Inferior parietal cortex (tissue), 1 donor: ENCODE measurements at regions not wholly inside any gene's neighbourhood (a gene's known extent, or its start where the extent isn't known, plus 50 kb on each side); places are given as distances from the start of the nearest gene placed in this dataset.
"Not testable (repeated sequence)": the region's sequence is repeated elsewhere in the genome, so short reads cannot be mapped to it uniquely, and the experiment has no call there.

Source experiments
- DNase-seq: peaks from one replicate; pipeline ENCODE4 v3.0.0-alpha.2; 2016; ENCODE audit errors: extremely low spot score

- no peak for DNase-seq
These were observed 283.7 kb upstream of the MMADHC start for GRCh38 chr2:149871091-149871885.

DNA sequence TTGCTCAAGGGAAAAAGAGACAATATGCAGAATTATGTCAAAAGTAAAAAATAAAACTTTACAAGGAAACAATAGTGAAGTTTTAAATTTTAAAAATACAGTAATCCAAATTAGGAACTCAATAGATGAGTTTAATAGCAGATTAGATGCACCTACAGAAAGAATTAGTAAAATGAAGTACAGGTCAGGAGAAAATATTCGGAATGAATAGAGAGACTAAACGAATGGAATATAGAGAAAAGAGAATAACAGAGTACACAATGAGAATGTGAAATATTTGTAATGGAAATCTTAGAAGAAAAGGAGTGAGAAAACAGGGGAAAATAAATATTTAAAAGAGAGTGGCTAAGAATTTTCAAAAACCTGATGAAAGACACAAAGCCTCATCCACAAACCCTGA, 275.7 kb upstream of the MMADHC start:
- DNase-seq: no peak

- no peak for DNase-seq
These were observed 273.5 kb upstream of the MMADHC start for GRCh38 chr2:149861034-149861433.

GRCh38 chr2:149860276-149860921, 272.8 kb upstream of the MMADHC start:
- DNase-seq: no peak

- no peak for DNase-seq
These were observed 271.5 kb upstream of the MMADHC start for GRCh38 chr2:149858901-149859634.

DNA sequence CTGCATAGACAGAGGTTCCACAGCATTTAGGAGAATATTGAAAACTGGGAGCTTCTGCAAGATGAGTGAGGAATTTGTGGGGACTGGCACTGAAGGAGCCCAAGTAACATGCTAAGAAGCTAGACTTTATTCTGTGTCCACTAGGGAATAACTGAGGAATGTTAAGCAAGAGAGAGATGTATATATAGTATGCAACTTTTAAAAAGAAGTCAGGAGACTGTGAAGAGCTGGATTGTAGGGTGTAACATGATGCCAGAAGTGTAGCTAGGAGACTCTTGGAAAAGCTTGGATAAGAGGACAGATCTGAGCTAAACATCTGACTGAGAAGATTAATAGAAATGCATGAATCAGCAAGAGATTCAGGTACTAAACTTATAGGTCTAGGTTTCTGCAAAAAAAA, 270.6 kb upstream of the MMADHC start:
- DNase-seq: no peak

DNA sequence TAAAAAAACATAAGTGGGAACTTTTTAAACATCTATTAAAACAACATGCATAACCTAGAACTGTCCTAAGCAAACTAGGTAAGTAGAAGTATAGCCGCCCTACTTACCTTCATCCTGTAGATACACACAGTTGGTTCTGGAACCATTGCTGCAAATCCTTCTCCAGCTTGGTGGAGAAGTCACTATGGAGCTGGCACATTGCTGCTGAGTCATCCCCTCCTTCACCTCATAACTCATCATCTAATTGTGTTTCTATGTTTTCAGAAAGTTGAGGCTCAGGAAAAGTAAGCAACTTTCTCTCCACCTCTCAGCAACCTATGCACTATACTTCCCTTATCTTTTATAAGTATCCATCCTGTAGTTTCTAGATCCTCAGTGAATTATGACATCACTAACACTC, 269.8 kb upstream of the MMADHC start:
- no peak for DNase-seq

GRCh38 chr2:149855859-149856258, 268.3 kb upstream of the MMADHC start:
- not testable (repeated sequence) for DNase-seq

- no peak for DNase-seq
These were observed 262.0 kb upstream of the MMADHC start for GRCh38 chr2:149849591-149849990.

GRCh38 chr2:149849136-149849535, 261.6 kb upstream of the MMADHC start:
- DNase-seq: no peak

GRCh38 chr2:149841396-149841795, 253.8 kb upstream of the MMADHC start:
- DNase-seq: no peak

DNA sequence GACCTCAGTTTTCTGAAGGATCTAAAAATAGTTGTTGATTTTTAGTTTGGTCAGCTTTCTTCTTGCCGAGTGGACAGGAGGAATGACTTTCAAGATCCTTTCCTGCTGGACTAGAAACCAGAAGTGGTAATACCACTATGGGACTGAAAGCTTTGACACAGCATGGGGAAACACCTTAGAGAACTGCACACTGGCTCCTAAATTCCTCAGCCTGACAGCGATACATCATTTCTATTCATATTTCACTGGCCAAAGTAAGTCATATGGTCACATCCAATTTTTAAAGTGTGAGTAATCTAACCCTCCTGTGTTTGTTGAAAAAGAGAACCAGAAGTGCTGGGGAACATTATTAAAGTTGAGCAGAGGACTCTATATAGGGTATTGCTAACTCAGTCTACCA, 244.7 kb upstream of the MMADHC start:
- no peak for DNase-seq

- no peak for DNase-seq
These were observed 241.1 kb upstream of the MMADHC start for GRCh38 chr2:149828520-149829210.

DNA sequence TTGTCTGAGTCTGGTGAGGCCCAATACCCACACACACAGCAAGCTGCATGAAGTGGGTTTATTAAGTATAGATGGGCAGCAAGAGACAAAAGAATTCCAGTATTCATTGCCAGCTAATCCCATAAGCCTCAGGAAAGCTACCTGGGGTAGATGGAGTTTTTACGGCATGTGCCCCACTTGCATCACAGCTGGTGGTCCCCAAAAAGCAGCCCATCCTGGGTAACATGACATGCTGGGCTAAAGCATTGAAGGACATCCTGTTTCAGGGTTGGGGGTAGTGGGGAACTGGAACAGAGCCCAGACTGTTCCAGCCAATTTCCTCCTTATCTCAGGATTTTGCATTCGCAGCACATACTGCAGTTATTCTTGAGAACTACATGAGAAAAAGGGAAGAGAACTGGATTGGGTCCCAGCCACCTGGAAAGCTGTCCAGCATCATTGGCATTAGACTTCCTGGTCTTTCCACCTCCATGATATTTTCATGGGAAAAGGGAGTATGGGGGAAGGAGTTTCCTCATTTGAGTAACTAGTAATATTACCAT, 240.1 kb upstream of the MMADHC start:
- no peak for DNase-seq

GRCh38 chr2:149826471-149827125, 239.0 kb upstream of the MMADHC start:
- DNase-seq: no peak

DNA sequence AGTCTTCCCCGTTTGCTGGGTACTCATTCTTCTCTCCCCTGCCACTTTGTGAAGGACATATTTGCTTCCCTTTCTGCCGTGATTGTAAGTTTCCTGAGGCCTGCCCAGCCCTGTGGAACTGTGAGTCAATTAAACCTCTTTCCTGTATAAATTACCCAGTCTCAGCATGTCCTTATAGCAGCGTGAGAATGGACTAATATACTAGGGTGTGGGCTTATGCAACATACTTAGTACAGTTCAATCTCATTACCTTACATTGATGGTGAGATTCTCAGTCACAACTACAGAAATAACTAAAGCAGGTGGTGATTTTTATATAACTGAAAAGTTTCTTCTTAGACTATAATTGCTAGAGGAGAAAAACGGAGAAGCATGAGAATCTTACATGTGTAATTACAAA, 237.9 kb upstream of the MMADHC start:
- no peak for DNase-seq

DNA sequence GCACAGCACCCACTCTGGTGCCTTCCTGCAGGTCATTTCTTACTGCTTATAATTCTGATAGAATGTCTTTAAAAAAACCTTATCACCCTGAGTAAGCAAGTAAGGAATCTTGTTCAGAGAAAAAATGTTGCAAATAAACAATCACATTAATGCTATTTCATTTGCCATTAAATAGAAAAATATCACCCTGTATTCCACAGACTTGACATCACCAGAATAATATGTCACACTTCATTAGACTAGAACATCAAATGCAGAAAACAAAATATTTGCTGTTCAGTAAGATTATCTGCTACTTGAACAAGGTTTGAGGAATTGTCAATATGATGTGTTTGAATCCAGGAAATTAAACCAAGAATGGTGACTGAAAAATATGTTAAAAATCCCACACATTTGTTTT, 236.6 kb upstream of the MMADHC start:
- no peak for DNase-seq

DNA sequence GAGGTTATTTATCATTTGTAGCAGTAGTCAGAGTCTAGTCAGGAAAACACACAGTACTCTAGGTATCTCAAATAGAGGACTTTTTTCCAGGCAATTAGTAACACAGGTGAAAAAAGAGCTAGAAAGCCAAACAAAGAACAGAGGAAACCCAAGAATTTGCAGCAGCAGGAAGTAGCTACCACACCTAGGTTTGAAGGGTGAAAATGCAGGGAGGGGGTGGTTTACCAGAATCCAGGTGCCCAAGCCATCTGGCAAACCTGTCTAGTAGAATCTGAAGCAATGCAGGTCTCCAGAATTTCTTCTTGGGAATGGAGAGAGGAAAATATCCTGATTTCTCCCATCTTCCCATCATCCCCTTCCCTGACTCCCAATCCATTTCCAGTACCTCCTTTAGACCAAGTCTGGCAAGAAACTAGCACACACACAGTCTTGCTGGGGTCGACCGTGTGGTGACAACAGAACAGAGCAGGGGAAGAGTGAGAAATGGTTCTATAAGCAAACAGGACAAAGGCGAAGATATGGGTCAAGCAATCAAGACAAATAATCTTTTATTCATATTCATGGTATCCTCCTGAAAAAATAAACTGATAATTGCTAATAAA, 231.9 kb upstream of the MMADHC start:
- no peak for DNase-seq

DNA sequence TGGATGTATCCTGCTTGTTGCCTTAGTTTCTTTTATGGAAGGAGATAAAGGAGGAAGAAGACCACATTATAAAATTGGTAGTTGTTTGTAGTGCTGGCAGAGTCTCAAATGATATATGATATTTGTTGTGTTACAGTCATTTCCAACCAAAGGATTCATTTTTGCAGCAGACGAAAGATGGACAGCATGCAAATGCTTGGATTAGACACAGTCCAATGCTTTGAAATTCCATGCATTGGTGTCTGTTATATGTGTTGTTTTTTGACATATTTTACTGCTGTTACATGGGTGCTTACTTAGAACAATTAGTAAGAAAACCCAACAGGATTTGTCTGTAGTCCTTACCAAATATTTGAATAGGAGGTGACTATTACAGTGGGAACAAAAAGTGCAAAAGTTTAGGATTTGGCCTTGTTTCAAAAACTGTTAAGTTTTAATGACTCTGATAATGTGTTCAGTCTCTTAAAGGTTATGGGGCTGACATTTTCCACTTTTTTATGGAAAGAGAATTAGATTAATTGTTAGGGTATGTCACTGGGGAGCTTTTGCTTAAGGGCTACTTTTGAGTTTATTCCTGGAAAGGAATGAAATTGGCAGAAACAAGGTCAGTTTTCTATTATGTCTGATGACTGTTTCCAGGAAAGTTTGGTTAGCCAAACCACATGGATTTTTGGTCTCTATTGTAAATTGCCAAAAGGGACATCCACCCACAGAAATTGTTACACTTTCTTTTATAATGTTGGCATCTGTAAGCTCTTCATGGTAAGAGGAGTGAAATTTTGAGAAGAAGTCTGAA, 229.4 kb upstream of the MMADHC start:
- DNase-seq: no peak

- no peak for DNase-seq
These were observed 228.4 kb upstream of the MMADHC start for GRCh38 chr2:149815941-149816340.
